ENCODE measurements at regions not wholly inside any gene's neighbourhood (a gene's known extent, or its start where the extent isn't known, plus 50 kb on each side); places are given as distances from the start of the nearest gene placed in this dataset.
"Not testable (repeated sequence)": the region's sequence is repeated elsewhere in the genome, so short reads cannot be mapped to it uniquely, and the experiment has no call there.

DNA sequence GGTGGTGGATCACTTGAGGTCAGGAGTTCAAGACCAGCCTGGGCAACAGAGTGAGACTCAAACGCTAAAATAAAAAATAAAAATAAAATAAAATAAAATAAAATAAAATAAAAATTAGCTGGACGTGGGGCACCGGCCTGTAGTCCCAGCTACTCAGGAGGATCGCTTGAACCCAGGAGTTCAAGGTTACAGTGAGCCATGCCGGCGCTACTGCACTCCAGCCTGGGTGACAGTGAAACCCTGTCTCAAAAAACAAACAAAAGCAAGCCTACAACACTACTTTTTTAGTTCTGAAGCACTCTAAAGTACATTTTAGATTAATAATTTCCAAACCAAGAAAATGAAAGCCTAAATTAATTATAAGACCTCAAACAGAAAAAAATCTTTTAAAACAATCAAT, 56.2 kb upstream of the ZSCAN2 start:
- not testable (repeated sequence) for DNase-seq (ENCODE audit: low read depth in 2 of 2)

DNA sequence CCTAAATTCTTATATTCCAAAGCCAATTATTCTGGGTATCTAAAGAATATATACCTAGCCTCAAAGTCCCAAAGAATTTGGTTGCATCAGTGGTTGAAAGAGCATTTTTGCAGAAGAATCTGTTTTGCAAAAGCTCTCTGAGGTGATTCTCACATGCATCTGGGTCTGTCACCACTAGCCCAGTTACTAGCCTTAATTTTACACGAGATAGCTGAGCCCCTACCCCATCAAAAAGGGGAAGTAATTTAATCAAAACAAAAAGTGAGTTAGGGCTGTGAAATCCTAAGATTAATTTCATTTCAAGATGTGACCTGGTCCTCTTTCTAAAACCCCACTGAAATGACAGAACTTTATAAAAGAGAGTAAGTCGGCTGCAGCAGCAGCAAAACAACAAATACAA, 53.7 kb upstream of the ZSCAN2 start:
- DNase-seq (ENCODE audit: low read depth in 2 of 2) = not testable (repeated sequence)

DNA sequence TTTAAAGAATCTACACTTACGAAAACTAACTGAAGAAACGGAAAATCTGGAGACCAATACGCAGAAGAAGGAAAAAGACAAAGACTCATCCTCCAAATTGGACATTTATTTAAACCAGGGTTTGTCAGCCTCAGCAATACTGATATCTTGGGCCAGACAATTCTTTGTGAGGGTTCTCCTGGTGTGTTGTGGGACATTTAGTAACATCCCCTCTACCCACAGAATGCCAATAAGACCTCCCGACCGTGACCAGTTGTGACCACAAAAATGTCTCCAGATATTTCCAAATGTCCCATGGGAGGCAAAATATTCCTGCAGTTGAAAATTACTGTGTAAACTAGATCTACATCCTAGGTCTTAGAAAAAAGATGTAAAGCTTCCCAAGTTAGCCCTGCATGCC, 50.3 kb upstream of the ZSCAN2 start:
- not testable (repeated sequence) for DNase-seq (ENCODE audit: low read depth in 2 of 2)

Data from stimulated activated CD8-positive, alpha-beta memory T cell treated with anti-CD3 and anti-CD28 coated beads, Interleukin-2, amount 100 ng/mL, for 1 hour (primary cell).